Ecto neural progenitor cell (in vitro differentiated cells): ENCODE measurements at regions not wholly inside any gene's neighbourhood (a gene's known extent, or its start where the extent isn't known, plus 50 kb on each side); places are given as distances from the start of the nearest gene placed in this dataset.
A peak's percentile ranks its signal among the peaks of the same experiment; 100 is the strongest.
"Not testable (repeated sequence)": the region's sequence is repeated elsewhere in the genome, so short reads cannot be mapped to it uniquely, and the experiment has no call there.

Source experiments
- DNase-seq: peaks from one replicate; pipeline ENCODE4 v3.0.0-alpha.2; 2018; ENCODE audit warnings: low spot score

GRCh38 chr13:24618011-24618955 lies 61.9 kb upstream of the ATP12A start:
- DNase-seq = no peak

- DNase-seq = no peak
Measured at GRCh38 chr13:24619282-24619681, 60.9 kb upstream of the ATP12A start.

GRCh38 chr13:24622481-24623148 lies 57.6 kb upstream of the ATP12A start:
- DNase-seq = not testable (repeated sequence)

- DNase-seq = no peak
Measured at GRCh38 chr13:24623149-24623665, 57.0 kb upstream of the ATP12A start.

GRCh38 chr13:24624363-24624762 lies 55.8 kb upstream of the ATP12A start:
- DNase-seq = no peak

- DNase-seq = no peak
Measured at GRCh38 chr13:24624801-24625231, 55.4 kb upstream of the ATP12A start.

GRCh38 chr13:24625331-24625731 lies 54.9 kb upstream of the ATP12A start:
- DNase-seq = no peak

GRCh38 chr13:24625870-24626849 lies 54.0 kb upstream of the ATP12A start:
- DNase-seq = no peak

GRCh38 chr13:24627090-24627714 lies 53.0 kb upstream of the ATP12A start:
- DNase-seq = peak; percentile 88

GRCh38 chr13:24627946-24628345 lies 52.3 kb upstream of the ATP12A start:
- DNase-seq = no peak

- no peak for DNase-seq
Measured at GRCh38 chr13:24629320-24629719, 50.9 kb upstream of the ATP12A start.

GRCh38 chr13:24630121-24630520 lies 50.1 kb upstream of the ATP12A start:
- DNase-seq = no peak
